IMR-90 (cell line): ENCODE measurements at regions not wholly inside any gene's neighbourhood (a gene's known extent, or its start where the extent isn't known, plus 50 kb on each side); places are given as distances from the start of the nearest gene placed in this dataset.
A peak's percentile ranks its signal among the peaks of the same experiment; 100 is the strongest.

ENCODE experiments used
- ATAC-seq: fragments of 200-7000 bp; cut with Tn5 transposase; 2 replicates; pipeline ENCODE4 v1.9.1; 2020; ENCODE audit warnings: low read depth, mild to moderate bottlenecking, moderate library complexity
- BruUV-seq: library from RNA; stranded (reverse); fragments of 400-500 nt; replicated peaks from 2 replicates; lab custom pipeline; 2021; lab: Mats Ljungman, UMichigan
- CTCF ChIA-PET: fragments of 300-600 bp; formaldehyde crosslinking; extraction: SDS; loops from one replicate; lab custom pipeline; 2021; ENCODE audit warnings: antibody characterized with exemption; lab: Yijun Ruan, JAX
- POLR2A ChIA-PET: fragments of 300-600 bp; sonication (Branson Sonifier 250); formaldehyde crosslinking; loops from one replicate; lab custom pipeline; 2022; ENCODE audit warnings: antibody characterized with exemption; ENCODE audit not compliant: unreplicated experiment; lab: Charles Lee
- DNase-seq: peaks from one replicate; pipeline ENCODE4 v3.0.0; 2013
- H2AFZ ChIP-seq: replicated peaks from 2 replicates; pipeline ENCODE3; 2013; ENCODE audit warnings: low read length, mild to moderate bottlenecking; ENCODE audit not compliant: poor library complexity
- H2AK5ac ChIP-seq: 2 replicates; pipeline ENCODE4 v1.6.1; 2013; ENCODE audit warnings: low read depth, low read length, inconsistent platforms
- H2AK9ac ChIP-seq: replicated peaks from 2 replicates; pipeline ENCODE3; 2013; ENCODE audit warnings: mild to moderate bottlenecking, low read depth, low read length, moderate library complexity; ENCODE audit not compliant: poor library complexity
- H2BK120ac ChIP-seq: 2 replicates; pipeline ENCODE4 v1.6.1; 2013; ENCODE audit warnings: low read depth, low read length, inconsistent platforms
- H2BK15ac ChIP-seq: 3 replicates; pipeline ENCODE4 v1.6.1; 2013; ENCODE audit warnings: low read depth, low read length, inconsistent platforms
- H2BK20ac ChIP-seq: 2 replicates; pipeline ENCODE4 v1.6.1; 2013; ENCODE audit warnings: low read depth, mild to moderate bottlenecking, inconsistent platforms, low read length, moderate library complexity
- H2BK5ac ChIP-seq: 2 replicates; pipeline ENCODE4 v1.6.1; 2013; ENCODE audit warnings: mild to moderate bottlenecking, low read depth, low read length, inconsistent platforms; ENCODE audit not compliant: poor library complexity, severe bottlenecking
- H3K14ac ChIP-seq: replicated peaks from 2 replicates; pipeline ENCODE4 v1.6.1; 2013; ENCODE audit warnings: low read depth, low read length, inconsistent platforms
- H3K18ac ChIP-seq: 2 replicates; pipeline ENCODE4 v1.6.1; 2013; ENCODE audit warnings: low read depth, low read length, control low read depth
- H3K23ac ChIP-seq: 2 replicates; pipeline ENCODE4 v1.6.1; 2013; ENCODE audit warnings: low read depth, low read length, inconsistent platforms
- H3K27ac ChIP-seq: 2 replicates; pipeline ENCODE4 v1.5.1; 2013; ENCODE audit warnings: mild to moderate bottlenecking, control low read depth, low read length; ENCODE audit not compliant: insufficient read depth
- H3K27me3 ChIP-seq: 2 replicates; pipeline ENCODE4 v1.6.1; 2013; ENCODE audit warnings: low read length; ENCODE audit not compliant: control insufficient read depth, insufficient read depth
- H3K36me3 ChIP-seq: 2 replicates; pipeline ENCODE4 v1.6.1; 2013; ENCODE audit warnings: low read length, mixed read lengths; ENCODE audit not compliant: control insufficient read depth, insufficient read depth
- H3K4ac ChIP-seq: 2 replicates; pipeline ENCODE4 v1.6.1; 2013; ENCODE audit warnings: low read depth, low read length, inconsistent platforms
- H3K4me1 ChIP-seq: 2 replicates; pipeline ENCODE4 v1.6.1; 2013; ENCODE audit warnings: low read length, mixed read lengths; ENCODE audit not compliant: control insufficient read depth, insufficient read depth
- H3K4me2 ChIP-seq: 2 replicates; pipeline ENCODE4 v1.6.1; 2013; ENCODE audit warnings: low read depth, mild to moderate bottlenecking, control low read depth, low read length, moderate library complexity
- H3K4me3 ChIP-seq: 2 replicates; pipeline ENCODE4 v1.5.1; 2013; ENCODE audit warnings: low read depth, mild to moderate bottlenecking, control low read depth, low read length, moderate library complexity; ENCODE audit not compliant: insufficient read depth
- H3K56ac ChIP-seq: 2 replicates; pipeline ENCODE4 v1.6.1; 2013; ENCODE audit warnings: low read length, inconsistent platforms; ENCODE audit not compliant: insufficient read depth; ENCODE audit errors: extremely low read depth
- H3K79me1 ChIP-seq, 2 experiments: 2 replicates each; pipeline ENCODE4 v1.6.1; 2013; ENCODE audit warnings: low read length in 2 of 2, inconsistent platforms in 1 of 2, low read depth in 1 of 2
- H3K9ac ChIP-seq: 2 replicates; pipeline ENCODE4 v1.6.1; 2013; ENCODE audit warnings: low read depth, low read length, control low read depth
- H3K9me1 ChIP-seq: 2 replicates; pipeline ENCODE4 v1.6.1; 2013; ENCODE audit warnings: low read length, inconsistent platforms; ENCODE audit not compliant: insufficient read depth
- H3K9me3 ChIP-seq: 2 replicates; pipeline ENCODE4 v1.6.1; 2013; ENCODE audit warnings: low read length; ENCODE audit not compliant: control insufficient read depth, insufficient read depth
- H4K20me1 ChIP-seq: 2 replicates; pipeline ENCODE4 v1.6.1; 2013; ENCODE audit warnings: low read length, inconsistent platforms; ENCODE audit not compliant: insufficient read depth
- H4K5ac ChIP-seq: 2 replicates; pipeline ENCODE4 v1.6.1; 2013; ENCODE audit warnings: mild to moderate bottlenecking, low read depth, low read length, control low read depth
- H4K8ac ChIP-seq, 2 experiments: 2 replicates each; pipeline ENCODE4 v1.6.1; 2013; ENCODE audit warnings: low read depth in 2 of 2, low read length in 2 of 2, control low read depth in 1 of 2, inconsistent platforms in 1 of 2
- H4K91ac ChIP-seq: 2 replicates; pipeline ENCODE4 v1.6.1; 2013; ENCODE audit warnings: low read depth, low read length, inconsistent platforms; ENCODE audit not compliant: insufficient read depth
- BHLHE40 ChIP-seq: fragments of 150-350 bp; IDR thresholded peaks from 2 replicates; pipeline ENCODE4 v1.6.1; 2016; ENCODE audit warnings: mild to moderate bottlenecking, low read depth, low read length
- CEBPB ChIP-seq: IDR thresholded peaks from 2 replicates; pipeline ENCODE4 v1.6.1; 2012; ENCODE audit warnings: low read depth, low read length, improper control_type of control experiment
- CHD1 ChIP-seq: IDR thresholded peaks from 2 replicates; pipeline ENCODE4 v1.6.1; 2012; ENCODE audit warnings: low read depth, low read length, improper control_type of control experiment
- FOS ChIP-seq: fragments of 150-350 bp; IDR thresholded peaks from 2 replicates; pipeline ENCODE4 v1.6.1; 2016; ENCODE audit warnings: low read depth, low read length
- MAFK ChIP-seq: IDR thresholded peaks from 2 replicates; pipeline ENCODE4 v1.6.1; 2012; ENCODE audit warnings: low read depth, low read length, improper control_type of control experiment
- MAZ ChIP-seq: IDR thresholded peaks from 2 replicates; pipeline ENCODE4 v1.6.1; 2012; ENCODE audit warnings: low read depth, mild to moderate bottlenecking, low read length, improper control_type of control experiment, moderate library complexity, borderline replicate concordance
- MXI1 ChIP-seq: IDR thresholded peaks from 2 replicates; pipeline ENCODE4 v1.6.1; 2012; ENCODE audit warnings: low read depth, mild to moderate bottlenecking, low read length, moderate library complexity, borderline replicate concordance
- NFE2L2 ChIP-seq: fragments of 150-350 bp; IDR thresholded peaks from 2 replicates; pipeline ENCODE4 v1.6.1; 2016; ENCODE audit warnings: low read depth, mild to moderate bottlenecking, low read length
- SMC3 ChIP-seq: fragments of 150-350 bp; IDR thresholded peaks from 2 replicates; pipeline ENCODE4 v1.6.1; 2016; ENCODE audit warnings: low read depth, mild to moderate bottlenecking, antibody characterized with exemption, low read length, moderate library complexity
- WGBS, 2 experiments: methylation state at CpG; one replicate each; pipeline versions ENCODE4 v1.1.5 to v1.1.7; 2013; ENCODE audit warnings: missing lambda C conversion rate in 2 of 2; ENCODE audit not compliant: insufficient read length in 1 of 2; ENCODE audit errors: extremely low coverage in 2 of 2; 5-methylcytosine and 5-hydroxymethylcytosine counted together
- dilution Hi-C: fragments of 300-500 bp; cut with HindIII; formaldehyde crosslinking; loops from one replicate; pipeline ENCODE4 v1.14.3; 2018; ENCODE audit warnings: low sequenced_read_pairs; ENCODE audit not compliant: unreplicated experiment
- in situ Hi-C: fragments of 300-500 bp; cut with MboI; formaldehyde crosslinking; loops from 3 replicates; pipeline ENCODE4 v1.14.3; 2019; ENCODE audit warnings: low sequenced_read_pairs, inconsistent platforms, mixed read lengths
- intact Hi-C: fragments of 100-400 bp; cut with micrococcal nuclease; formaldehyde crosslinking; loops from 2 replicates; pipeline ENCODE4 v1.10.0; 2022
- TF ChIP-seq, protein P1 (sequence below): fragments of 150-350 bp; IDR thresholded peaks from 2 replicates; pipeline ENCODE4 v1.6.1; 2017; ENCODE audit warnings: mild to moderate bottlenecking, antibody characterized with exemption, low read length, low read depth
- TF ChIP-seq, protein P2 (sequence below): fragments of 150-350 bp; IDR thresholded peaks from 2 replicates; pipeline ENCODE4 v1.6.1; 2016; ENCODE audit warnings: low read depth, mild to moderate bottlenecking, low read length, moderate library complexity, borderline replicate concordance

DNA sequence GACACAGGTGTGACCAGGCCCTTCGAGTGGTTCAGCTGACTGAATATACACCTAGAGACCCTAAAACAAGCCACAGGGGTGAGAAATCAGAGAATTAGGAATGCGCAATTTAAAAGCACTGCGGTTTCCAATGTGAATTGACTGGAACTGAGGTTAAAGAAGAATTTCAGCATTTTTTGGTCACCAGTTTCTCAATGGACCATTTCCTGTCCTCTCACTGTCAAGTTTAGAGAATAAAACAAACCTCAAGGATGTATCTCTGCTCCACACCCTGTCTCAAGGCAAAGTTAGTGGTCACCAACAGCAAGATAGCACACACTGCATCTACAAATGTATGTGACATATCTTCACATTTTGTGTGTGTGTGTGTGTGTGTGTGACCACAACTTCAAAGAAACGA lies 143.8 kb upstream of the MAP3K1 start:
- peak overlapping the region; percentile 69 for H2BK20ac ChIP-seq
- POLR2A ChIA-PET = no interaction called here
- in situ Hi-C loops (no loop called here), intact Hi-C loops (no loop called here), dilution Hi-C loops (no loop called here)
- H2BK15ac ChIP-seq = peak overlapping the region; percentile 87; the same call in 2 of the 3 replicates
- 0 out of 2 replicates have a peak overlapping the region, but pooled peaks have one; percentile 36 for H3K4ac ChIP-seq
- ATAC-seq (no peak), DNase-seq (no peak)
- H3K27me3 ChIP-seq = no peaks in the 10 kb centered on the region
- H3K14ac ChIP-seq = peak overlapping the region; percentile 55
- H3K18ac ChIP-seq = no peak overlapping the region
- H3K9me1 ChIP-seq = peaks cover 3% of the 10 kb centered on the region; the same call in 1 of the 2 replicates
- H4K91ac ChIP-seq = peak overlapping the region; percentile 18; the same call in 1 of the 2 replicates
- no peak overlapping the region for H4K5ac ChIP-seq
- TF ChIP-seq MXI1 = no peak
- no peak for TF ChIP-seq CEBPB
- TF ChIP-seq, protein P1, sequence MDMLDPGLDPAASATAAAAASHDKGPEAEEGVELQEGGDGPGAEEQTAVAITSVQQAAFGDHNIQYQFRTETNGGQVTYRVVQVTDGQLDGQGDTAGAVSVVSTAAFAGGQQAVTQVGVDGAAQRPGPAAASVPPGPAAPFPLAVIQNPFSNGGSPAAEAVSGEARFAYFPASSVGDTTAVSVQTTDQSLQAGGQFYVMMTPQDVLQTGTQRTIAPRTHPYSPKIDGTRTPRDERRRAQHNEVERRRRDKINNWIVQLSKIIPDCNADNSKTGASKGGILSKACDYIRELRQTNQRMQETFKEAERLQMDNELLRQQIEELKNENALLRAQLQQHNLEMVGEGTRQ = no peak
- no peak for TF ChIP-seq NFE2L2
- TF ChIP-seq BHLHE40 = no peak
- TF ChIP-seq MAFK = no peak
- TF ChIP-seq MAZ = no peak
- no peak for TF ChIP-seq FOS
- TF ChIP-seq, protein P2, sequence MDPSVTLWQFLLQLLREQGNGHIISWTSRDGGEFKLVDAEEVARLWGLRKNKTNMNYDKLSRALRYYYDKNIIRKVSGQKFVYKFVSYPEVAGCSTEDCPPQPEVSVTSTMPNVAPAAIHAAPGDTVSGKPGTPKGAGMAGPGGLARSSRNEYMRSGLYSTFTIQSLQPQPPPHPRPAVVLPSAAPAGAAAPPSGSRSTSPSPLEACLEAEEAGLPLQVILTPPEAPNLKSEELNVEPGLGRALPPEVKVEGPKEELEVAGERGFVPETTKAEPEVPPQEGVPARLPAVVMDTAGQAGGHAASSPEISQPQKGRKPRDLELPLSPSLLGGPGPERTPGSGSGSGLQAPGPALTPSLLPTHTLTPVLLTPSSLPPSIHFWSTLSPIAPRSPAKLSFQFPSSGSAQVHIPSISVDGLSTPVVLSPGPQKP = no peak
- no peak for TF ChIP-seq CHD1
- TF ChIP-seq SMC3 = no peak
- no peaks in the 10 kb centered on the region for H3K79me1 ChIP-seq
- no peak overlapping the region for H3K9ac ChIP-seq
- no CpG with 5 or more reads among the region's 4 CpGs for WGBS, 2 experiments
- no peak overlapping the region for H2AK9ac ChIP-seq
- H4K20me1 ChIP-seq = no peaks in the 10 kb centered on the region
- H2BK5ac ChIP-seq = no peak overlapping the region
- peak overlapping the region in 1 of 2 experiments; percentile 55; a peak in 1 of 4 replicates for H4K8ac ChIP-seq
- H3K56ac ChIP-seq = no peak overlapping the region
- BruUV-seq = no TSS peak
- CTCF ChIA-PET = no interaction called here
- peak overlapping the region; percentile 70 for H2AK5ac ChIP-seq
- no peak overlapping the region for H3K27ac ChIP-seq
- H2BK120ac ChIP-seq = peak overlapping the region; percentile 47; the same call in 1 of the 2 replicates
- no peaks in the 10 kb centered on the region for H3K36me3 ChIP-seq
- peaks cover 2% of the 10 kb centered on the region for H3K4me1 ChIP-seq
- H3K23ac ChIP-seq = no peak overlapping the region
- H3K9me3 ChIP-seq = no peaks in the 10 kb centered on the region; the same call in 1 of the 2 replicates
- no peak overlapping the region for H2AFZ ChIP-seq
- no peak overlapping the region for H3K4me3 ChIP-seq
- no peak overlapping the region for H3K4me2 ChIP-seq
